Glutamatergic neuron (in vitro differentiated cells): ENCODE measurements at regions not wholly inside any gene's neighbourhood (a gene's known extent, or its start where the extent isn't known, plus 50 kb on each side); places are given as distances from the start of the nearest gene placed in this dataset.

Source experiments
- DNase-seq: peaks from one replicate; pipeline ENCODE4 v3.0.0; 2022
- H3K27ac Mint-ChIP-seq: one replicate; pipeline ENCODE4 v1.8.0; 2020; ENCODE audit warnings: mild to moderate bottlenecking, mixed read lengths, inconsistent platforms; ENCODE audit not compliant: unreplicated experiment
- H3K27me3 Mint-ChIP-seq: one replicate; pipeline ENCODE4 v1.8.0; 2020; ENCODE audit warnings: mild to moderate bottlenecking, moderate library complexity, mixed read lengths, inconsistent platforms; ENCODE audit not compliant: unreplicated experiment
- H3K36me3 Mint-ChIP-seq: one replicate; pipeline ENCODE4 v1.8.0; 2020; ENCODE audit warnings: mild to moderate bottlenecking, mixed read lengths, inconsistent platforms; ENCODE audit not compliant: unreplicated experiment
- H3K4me1 Mint-ChIP-seq: one replicate; pipeline ENCODE4 v1.8.0; 2020; ENCODE audit warnings: mild to moderate bottlenecking, low read depth, mixed read lengths, inconsistent platforms; ENCODE audit not compliant: unreplicated experiment
- H3K4me3 Mint-ChIP-seq: one replicate; pipeline ENCODE4 v1.8.0; 2020; ENCODE audit warnings: mild to moderate bottlenecking, mixed read lengths, inconsistent platforms; ENCODE audit not compliant: unreplicated experiment
- H3K9me3 Mint-ChIP-seq: one replicate; pipeline ENCODE4 v1.8.0; 2020; ENCODE audit warnings: mild to moderate bottlenecking, moderate library complexity, mixed read lengths, inconsistent platforms; ENCODE audit not compliant: unreplicated experiment
- CTCF ChIP-seq: fragments of 200-600 bp; sonication (generic); IDR thresholded peaks from one replicate; pipeline ENCODE4 v1.5.0; 2021; ENCODE audit not compliant: partially characterized antibody, unreplicated experiment

- H3K27me3 Mint-ChIP-seq, result no peaks in the 10 kb centered on the region
- no peak overlapping the region for H3K4me3 Mint-ChIP-seq
- H3K4me1 Mint-ChIP-seq, result no peaks in the 10 kb centered on the region
- no peaks in the 10 kb centered on the region for H3K36me3 Mint-ChIP-seq
- H3K9me3 Mint-ChIP-seq, result no peaks in the 10 kb centered on the region
- TF ChIP-seq CTCF, result no peak
- no peak overlapping the region for H3K27ac Mint-ChIP-seq
- no peak for DNase-seq
Measured at GRCh38 chr7:46143421-46143820, 222.3 kb upstream of the IGFBP3 start.

GRCh38 chr7:46139079-46139478, 218.0 kb upstream of the IGFBP3 start:
- Mint-ChIP-seq H3K9me3 (no peaks in the 10 kb centered on the region), H3K27me3 (no peaks in the 10 kb centered on the region), H3K4me1 (no peaks in the 10 kb centered on the region), H3K4me3 (no peak overlapping the region), H3K27ac (no peak overlapping the region), H3K36me3 (no peaks in the 10 kb centered on the region)
- no peak for TF ChIP-seq CTCF
- DNase-seq, result no peak

- H3K27me3 Mint-ChIP-seq, result no peaks in the 10 kb centered on the region
- no peaks in the 10 kb centered on the region for H3K9me3 Mint-ChIP-seq
- no peaks in the 10 kb centered on the region for H3K4me1 Mint-ChIP-seq
- DNase-seq, result no peak
- H3K27ac Mint-ChIP-seq, result no peak overlapping the region
- no peak overlapping the region for H3K4me3 Mint-ChIP-seq
- H3K36me3 Mint-ChIP-seq, result no peaks in the 10 kb centered on the region
- TF ChIP-seq CTCF, result no peak
Measured at GRCh38 chr7:46137725-46138124, 216.7 kb upstream of the IGFBP3 start.

GRCh38 chr7:46135557-46135956, 214.5 kb upstream of the IGFBP3 start:
- no peak for TF ChIP-seq CTCF
- DNase-seq, result no peak
- peaks cover 1% of the 10 kb centered on the region for H3K9me3 Mint-ChIP-seq
- peaks cover 2% of the 10 kb centered on the region for H3K27me3 Mint-ChIP-seq
- no peak overlapping the region for H3K27ac Mint-ChIP-seq
- H3K4me1 Mint-ChIP-seq, result no peaks in the 10 kb centered on the region
- no peak overlapping the region for H3K4me3 Mint-ChIP-seq
- no peaks in the 10 kb centered on the region for H3K36me3 Mint-ChIP-seq

- H3K27ac Mint-ChIP-seq, result no peak overlapping the region
- no peaks in the 10 kb centered on the region for H3K36me3 Mint-ChIP-seq
- H3K4me1 Mint-ChIP-seq, result no peaks in the 10 kb centered on the region
- H3K4me3 Mint-ChIP-seq, result no peak overlapping the region
- no peak for DNase-seq
- no peak for TF ChIP-seq CTCF
- H3K9me3 Mint-ChIP-seq, result peaks cover 1% of the 10 kb centered on the region
- H3K27me3 Mint-ChIP-seq, result peaks cover 2% of the 10 kb centered on the region
Measured at GRCh38 chr7:46134795-46135194, 213.7 kb upstream of the IGFBP3 start.
